ENCODE measurements at regions not wholly inside any gene's neighbourhood (a gene's known extent, or its start where the extent isn't known, plus 50 kb on each side); places are given as distances from the start of the nearest gene placed in this dataset.

DNA sequence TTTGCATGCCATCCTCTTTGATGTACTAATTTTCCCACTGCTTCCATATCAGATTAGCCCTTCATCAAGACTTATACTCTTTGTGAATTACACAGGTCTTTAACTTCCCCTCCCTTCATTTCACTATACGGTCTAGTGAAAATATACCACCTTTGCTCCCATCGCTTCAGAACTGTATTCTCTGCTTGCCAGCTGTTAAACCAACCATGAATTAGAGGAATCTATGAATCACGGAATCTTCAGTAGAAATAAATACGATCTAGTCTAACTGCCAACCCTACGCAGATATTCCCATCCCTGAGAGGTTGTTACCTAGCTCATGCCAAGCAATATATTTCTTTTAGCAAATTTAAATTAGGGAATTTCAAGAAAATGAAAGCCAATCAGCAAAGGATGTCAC is 177.8 kb upstream of the MPPED2 start:
- TF ChIP-seq, protein P1, sequence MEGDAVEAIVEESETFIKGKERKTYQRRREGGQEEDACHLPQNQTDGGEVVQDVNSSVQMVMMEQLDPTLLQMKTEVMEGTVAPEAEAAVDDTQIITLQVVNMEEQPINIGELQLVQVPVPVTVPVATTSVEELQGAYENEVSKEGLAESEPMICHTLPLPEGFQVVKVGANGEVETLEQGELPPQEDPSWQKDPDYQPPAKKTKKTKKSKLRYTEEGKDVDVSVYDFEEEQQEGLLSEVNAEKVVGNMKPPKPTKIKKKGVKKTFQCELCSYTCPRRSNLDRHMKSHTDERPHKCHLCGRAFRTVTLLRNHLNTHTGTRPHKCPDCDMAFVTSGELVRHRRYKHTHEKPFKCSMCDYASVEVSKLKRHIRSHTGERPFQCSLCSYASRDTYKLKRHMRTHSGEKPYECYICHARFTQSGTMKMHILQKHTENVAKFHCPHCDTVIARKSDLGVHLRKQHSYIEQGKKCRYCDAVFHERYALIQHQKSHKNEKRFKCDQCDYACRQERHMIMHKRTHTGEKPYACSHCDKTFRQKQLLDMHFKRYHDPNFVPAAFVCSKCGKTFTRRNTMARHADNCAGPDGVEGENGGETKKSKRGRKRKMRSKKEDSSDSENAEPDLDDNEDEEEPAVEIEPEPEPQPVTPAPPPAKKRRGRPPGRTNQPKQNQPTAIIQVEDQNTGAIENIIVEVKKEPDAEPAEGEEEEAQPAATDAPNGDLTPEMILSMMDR (conservative IDR thresholded peaks at IDR 0.05; ENCODE audit: control insufficient read depth, insufficient read depth, low read depth, low read length), result no peak
- DNase-seq (ENCODE audit: low read depth), result no peak
- H3K4me3 ChIP-seq (ENCODE audit: control insufficient read depth, low read depth, low read length), result no peak overlapping the region

DNA sequence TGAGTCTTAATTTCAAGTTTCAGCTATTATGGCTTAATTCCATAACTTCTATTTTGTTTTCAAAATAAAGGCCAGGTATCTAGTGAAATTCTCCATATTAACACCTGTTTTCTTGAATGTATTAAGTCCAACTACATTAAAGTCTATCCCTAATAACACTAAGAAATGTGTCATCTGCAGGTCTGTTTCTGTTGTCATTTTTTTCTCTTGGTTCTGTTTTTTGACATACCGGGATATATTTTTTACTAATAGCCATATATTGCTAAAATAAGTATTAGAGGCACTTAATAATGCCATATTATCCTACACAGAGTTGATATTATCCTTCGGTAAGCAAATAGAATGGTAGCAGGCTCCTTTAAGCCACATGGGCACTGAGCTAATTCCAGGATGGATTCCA is 176.0 kb upstream of the MPPED2 start:
- H3K4me3 ChIP-seq (ENCODE audit: control insufficient read depth, low read depth, low read length), result no peak overlapping the region
- TF ChIP-seq, protein P1 (conservative IDR thresholded peaks at IDR 0.05; ENCODE audit: control insufficient read depth, insufficient read depth, low read depth, low read length), result no peak
- DNase-seq (ENCODE audit: low read depth), result no peak

DNA sequence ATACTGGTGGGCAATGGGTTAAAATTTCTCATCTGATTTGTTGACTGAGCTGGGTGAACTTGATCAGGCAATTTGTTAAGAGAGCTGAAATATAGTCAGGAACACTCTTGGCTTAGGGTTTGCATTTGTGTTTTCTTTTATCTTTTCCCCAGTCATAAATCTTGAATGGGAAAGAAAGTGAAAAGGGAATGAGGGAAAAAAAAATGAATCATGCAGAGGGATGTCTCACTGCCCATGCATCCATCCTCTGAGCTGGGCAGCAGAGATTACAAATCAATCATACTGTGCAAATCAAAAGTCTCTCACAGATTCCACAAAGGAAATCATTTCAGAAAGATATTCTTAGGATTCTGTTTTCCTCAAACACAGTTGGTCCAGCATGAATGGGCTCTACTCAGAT is 174.2 kb upstream of the MPPED2 start:
- no peak overlapping the region for H3K4me3 ChIP-seq (ENCODE audit: control insufficient read depth, low read depth, low read length)
- TF ChIP-seq, protein P1 (conservative IDR thresholded peaks at IDR 0.05; ENCODE audit: control insufficient read depth, insufficient read depth, low read depth, low read length), result no peak
- no peak for DNase-seq (ENCODE audit: low read depth)

DNA sequence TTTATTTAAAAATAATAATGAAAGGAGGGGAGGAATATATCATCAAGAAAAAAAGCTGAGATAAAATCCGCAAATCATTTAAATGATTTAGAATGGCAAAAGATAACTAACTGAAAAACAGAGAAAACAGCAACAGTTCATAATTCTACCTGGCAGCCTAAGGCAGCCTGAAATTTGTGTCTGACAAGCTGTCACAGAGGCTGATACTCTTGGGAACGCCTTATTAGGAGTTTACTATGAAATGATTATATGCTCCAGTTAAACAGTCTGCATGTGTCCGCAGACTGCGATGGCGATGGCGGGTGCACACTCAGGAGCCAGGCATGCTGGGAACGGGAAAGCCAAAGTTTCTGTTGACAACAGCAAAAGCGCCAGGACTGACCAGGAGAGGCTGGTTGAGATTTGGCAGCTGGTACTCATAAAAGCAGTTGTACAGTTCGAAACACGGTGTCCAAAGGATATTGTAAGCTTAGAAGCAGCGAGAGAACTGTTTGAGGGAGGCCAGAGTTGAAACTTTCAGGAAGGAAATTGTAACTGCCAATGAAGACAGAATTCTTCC is 172.9 kb upstream of the MPPED2 start:
- no peak for DNase-seq (ENCODE audit: low read depth)
- TF ChIP-seq, protein P1 (conservative IDR thresholded peaks at IDR 0.05; ENCODE audit: control insufficient read depth, insufficient read depth, low read depth, low read length), result no peak
- H3K4me3 ChIP-seq (ENCODE audit: control insufficient read depth, low read depth, low read length), result no peak overlapping the region

DNA sequence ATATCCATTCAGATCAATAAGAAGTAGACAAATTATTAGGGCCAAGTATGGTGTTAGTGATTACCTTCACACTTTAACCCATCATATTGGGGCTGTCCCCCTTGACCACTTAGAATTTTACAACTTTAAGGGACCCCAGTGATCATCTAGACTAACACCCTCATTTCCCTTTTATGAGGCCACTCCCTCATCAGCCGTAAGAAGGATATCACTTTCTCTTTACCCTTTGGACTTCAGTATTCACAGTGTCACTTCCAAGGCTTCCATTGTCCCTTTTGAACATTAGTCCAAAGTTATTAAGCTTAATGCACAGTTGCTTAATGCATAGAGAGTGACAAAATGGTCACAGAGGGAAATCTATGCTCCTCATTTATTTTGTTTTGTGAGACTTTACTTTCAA is 172.4 kb upstream of the MPPED2 start:
- TF ChIP-seq, protein P1 (conservative IDR thresholded peaks at IDR 0.05; ENCODE audit: control insufficient read depth, insufficient read depth, low read depth, low read length), result no peak
- H3K4me3 ChIP-seq (ENCODE audit: control insufficient read depth, low read depth, low read length), result no peak overlapping the region
- DNase-seq (ENCODE audit: low read depth), result no peak

DNA sequence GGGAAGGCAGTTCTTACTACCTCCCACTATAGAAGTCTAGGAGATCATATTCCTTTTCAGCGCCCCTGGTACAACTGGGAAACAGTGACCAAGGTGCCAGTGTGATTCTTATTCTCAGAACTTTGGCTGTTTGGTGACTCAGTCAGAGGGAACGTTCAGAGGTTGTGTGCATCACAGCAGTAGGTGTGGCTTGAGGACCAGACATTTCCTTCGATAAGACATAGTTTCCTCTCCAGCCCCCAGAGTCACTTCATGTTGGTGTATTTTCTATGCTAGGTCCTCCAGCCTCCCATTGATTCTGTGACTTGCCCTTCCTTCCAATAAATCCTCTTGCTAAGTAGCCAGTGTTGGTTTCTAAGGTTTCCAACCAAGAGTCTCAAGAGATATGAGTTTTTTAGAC is 171.9 kb upstream of the MPPED2 start:
- no peak overlapping the region for H3K4me3 ChIP-seq (ENCODE audit: control insufficient read depth, low read depth, low read length)
- DNase-seq (ENCODE audit: low read depth), result no peak
- TF ChIP-seq, protein P1 (conservative IDR thresholded peaks at IDR 0.05; ENCODE audit: control insufficient read depth, insufficient read depth, low read depth, low read length), result no peak

DNA sequence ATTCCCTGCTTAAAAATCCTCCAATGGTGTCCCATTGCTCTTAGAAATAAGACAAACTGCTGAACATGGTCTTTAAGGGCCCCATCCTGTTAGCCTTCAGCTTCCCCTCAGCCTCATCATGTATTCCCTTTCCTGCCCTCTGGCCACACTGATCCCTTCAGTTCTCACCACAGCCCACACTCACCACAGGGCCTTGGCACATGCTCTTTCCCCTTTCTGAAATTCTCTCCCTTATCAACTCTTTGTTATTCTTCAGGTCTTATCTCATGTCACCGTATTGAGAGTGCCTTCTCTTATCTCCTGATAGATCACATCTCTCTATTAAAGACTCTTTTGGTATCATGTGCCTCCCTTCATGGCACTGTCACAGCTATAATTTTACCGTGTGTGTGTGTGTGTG is 167.8 kb upstream of the MPPED2 start:
- TF ChIP-seq, protein P1 (conservative IDR thresholded peaks at IDR 0.05; ENCODE audit: control insufficient read depth, insufficient read depth, low read depth, low read length), result no peak
- H3K4me3 ChIP-seq (ENCODE audit: control insufficient read depth, low read depth, low read length), result no peak overlapping the region
- no peak for DNase-seq (ENCODE audit: low read depth)

Data from fibroblast of mammary gland (primary cell).